Panc1 (cell line): ENCODE measurements at regions not wholly inside any gene's neighbourhood (a gene's known extent, or its start where the extent isn't known, plus 50 kb on each side); places are given as distances from the start of the nearest gene placed in this dataset.

Experiments
- ATAC-seq: fragments of 200-7000 bp; cut with Tn5 transposase; 2 replicates; pipeline ENCODE4 v1.9.1; 2020; ENCODE audit warnings: mild to moderate bottlenecking, moderate library complexity
- BruUV-seq: library from RNA; stranded (reverse); fragments of 400-500 nt; replicated peaks from 2 replicates; lab custom pipeline; 2021; lab: Mats Ljungman, UMichigan
- CTCF ChIA-PET: fragments of 300-600 bp; sonication (Branson Sonifier 250); formaldehyde crosslinking; loops from one replicate; lab custom pipeline; 2022; ENCODE audit warnings: antibody characterized with exemption; lab: Charles Lee
- POLR2A ChIA-PET: fragments of 300-600 bp; sonication (Branson Sonifier 250); formaldehyde crosslinking; loops from one replicate; lab custom pipeline; 2022; ENCODE audit warnings: antibody characterized with exemption; lab: Charles Lee
- DNase-seq: peaks from one replicate; pipeline ENCODE4 v3.0.0-alpha.2; 2010; ENCODE audit warnings: low read depth, low spot score
- H3K27ac ChIP-seq: 2 replicates; pipeline ENCODE4 v1.5.1; 2011; ENCODE audit warnings: mild to moderate bottlenecking, low read length, inconsistent platforms
- H3K27me3 ChIP-seq: fragments of 200-500 bp; sonication (Bioruptor generic); 2 replicates; pipeline ENCODE4 v1.6.0; 2014; ENCODE audit warnings: low read length, inconsistent platforms; ENCODE audit not compliant: control insufficient read depth, insufficient read depth
- H3K36me3 ChIP-seq: fragments of 200-500 bp; sonication (Bioruptor generic); 2 replicates; pipeline ENCODE4 v1.5.1; 2014; ENCODE audit warnings: inconsistent platforms, mild to moderate bottlenecking, low read length, moderate library complexity; ENCODE audit not compliant: control insufficient read depth, insufficient read depth
- H3K4me1 ChIP-seq: 2 replicates; pipeline ENCODE4 v1.5.1; 2011; ENCODE audit warnings: inconsistent platforms, mild to moderate bottlenecking, low read length, moderate library complexity; ENCODE audit not compliant: control insufficient read depth, insufficient read depth
- H3K4me3 ChIP-seq, 2 experiments: 2 replicates each; pipeline ENCODE4 v1.5.1; 2011 to 2012; ENCODE audit warnings: low read depth in 2 of 2, low read length in 2 of 2, mild to moderate bottlenecking in 2 of 2, inconsistent platforms in 1 of 2, moderate library complexity in 1 of 2
- H3K9me3 ChIP-seq: fragments of 200-500 bp; sonication (Bioruptor generic); 2 replicates; pipeline ENCODE4 v1.5.1; 2014; ENCODE audit warnings: low read depth, mild to moderate bottlenecking, inconsistent platforms, low read length, moderate library complexity; ENCODE audit not compliant: control insufficient read depth, insufficient read depth
- CTCF ChIP-seq: fragments of 450-650 bp; IDR thresholded peaks from 2 replicates; pipeline ENCODE4 v1.5.1; 2017; ENCODE audit warnings: mild to moderate bottlenecking
- POLR2AphosphoS5 ChIP-seq: IDR thresholded peaks from 2 replicates; pipeline ENCODE4 v1.6.1; 2012; ENCODE audit warnings: mild to moderate bottlenecking, low read depth, low read length, moderate library complexity
- REST ChIP-seq, 2 experiments: IDR thresholded peaks; 2 replicates each; pipeline ENCODE4 v1.6.1; 2011 to 2012; ENCODE audit warnings: low read depth in 2 of 2, control low read depth in 1 of 2, low read length in 1 of 2, mild to moderate bottlenecking in 1 of 2, moderate library complexity in 1 of 2; ENCODE audit not compliant: insufficient read depth in 1 of 2
- SIN3A ChIP-seq: IDR thresholded peaks from 2 replicates; pipeline ENCODE4 v1.6.1; 2012; ENCODE audit warnings: low read depth, mild to moderate bottlenecking, low read length, moderate library complexity, borderline replicate concordance; ENCODE audit not compliant: insufficient read depth
- TCF7L2 ChIP-seq: IDR thresholded peaks from 2 replicates; pipeline ENCODE4 v1.6.1; 2011; ENCODE audit warnings: mild to moderate bottlenecking, low read depth, low read length, inconsistent platforms
- in situ Hi-C: cut with HindIII; loops from 2 replicates; pipeline ENCODE4 v1.10.0; 2016; ENCODE audit warnings: low sequenced_read_pairs, low pct_unique_long_range_greater_than_20kb
- intact Hi-C: fragments of 100-400 bp; cut with micrococcal nuclease; formaldehyde crosslinking; loops from one replicate; pipeline ENCODE4 v1.10.0; 2022; ENCODE audit not compliant: unreplicated experiment

GRCh38 chr5:105726093-105726492 lies 1944.6 kb downstream of the EFNA5 start:
- POLR2A ChIA-PET: no interaction called here
- no peak for DNase-seq
- intact Hi-C loops (no loop called here), in situ Hi-C loops (no loop called here)
- Histone ChIP-seq H3K9me3 (no peaks in the 10 kb centered on the region), H3K27me3 (no peaks in the 10 kb centered on the region), H3K4me1 (no peaks in the 10 kb centered on the region), H3K27ac (no peak overlapping the region), H3K36me3 (no peaks in the 10 kb centered on the region), H3K4me3 (no peak overlapping the region)
- ATAC-seq: no peak
- no peak for TF ChIP-seq TCF7L2
- no peak for TF ChIP-seq REST (IDR thresholded peaks at IDR 0.05; ENCODE audit: insufficient read depth in 1 of 2, low read depth in 2 of 2, low read length in 1 of 2)
- TF ChIP-seq CTCF: no peak
- TF ChIP-seq SIN3A: no peak
- no peak for TF ChIP-seq POLR2AphosphoS5
- BruUV-seq: no TSS peak
- CTCF ChIA-PET: no interaction called here

GRCh38 chr5:105708442-105708841 lies 1962.3 kb downstream of the EFNA5 start:
- Histone ChIP-seq H3K4me1 (no peaks in the 10 kb centered on the region), H3K9me3 (peaks cover 5% of the 10 kb centered on the region; the same call in 1 of the 2 replicates), H3K27me3 (no peaks in the 10 kb centered on the region), H3K27ac (no peak overlapping the region), H3K4me3 (no peak overlapping the region), H3K36me3 (no peaks in the 10 kb centered on the region)
- ChIA-PET CTCF (no interaction called here), POLR2A (no interaction called here)
- in situ Hi-C loops: no loop called here
- TF ChIP-seq CTCF: no peak
- no peak for TF ChIP-seq POLR2AphosphoS5
- TF ChIP-seq SIN3A: no peak
- TF ChIP-seq REST (IDR thresholded peaks at IDR 0.05; ENCODE audit: insufficient read depth in 1 of 2, low read depth in 2 of 2, low read length in 1 of 2): no peak
- no peak for TF ChIP-seq TCF7L2
- BruUV-seq: no TSS peak
- no peak for DNase-seq
- ATAC-seq: no peak
- intact Hi-C loops: no loop called here
